ENCODE measurements at regions not wholly inside any gene's neighbourhood (a gene's known extent, or its start where the extent isn't known, plus 50 kb on each side); places are given as distances from the start of the nearest gene placed in this dataset.

DNA sequence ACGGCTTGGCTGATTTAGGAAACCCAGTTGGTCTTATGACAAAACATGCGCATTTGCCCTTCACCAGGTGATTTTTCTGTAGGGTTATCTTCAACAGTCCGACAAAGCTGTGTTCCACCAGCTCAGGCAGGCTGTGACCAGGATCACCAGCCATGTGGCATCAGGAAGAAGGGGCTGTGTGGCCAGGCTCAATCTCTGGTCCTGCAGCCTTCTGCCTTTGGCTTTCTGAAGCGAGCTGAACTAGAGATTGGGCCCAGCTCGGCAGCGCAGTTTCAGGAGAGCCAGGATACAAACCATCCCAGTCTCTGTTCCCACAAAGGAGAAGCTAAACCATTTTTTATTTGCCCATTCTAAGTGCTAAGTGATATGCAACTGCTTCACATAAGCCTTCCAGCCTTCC, 282.3 kb downstream of the SOX11 start:
- TF ChIP-seq, protein P1, sequence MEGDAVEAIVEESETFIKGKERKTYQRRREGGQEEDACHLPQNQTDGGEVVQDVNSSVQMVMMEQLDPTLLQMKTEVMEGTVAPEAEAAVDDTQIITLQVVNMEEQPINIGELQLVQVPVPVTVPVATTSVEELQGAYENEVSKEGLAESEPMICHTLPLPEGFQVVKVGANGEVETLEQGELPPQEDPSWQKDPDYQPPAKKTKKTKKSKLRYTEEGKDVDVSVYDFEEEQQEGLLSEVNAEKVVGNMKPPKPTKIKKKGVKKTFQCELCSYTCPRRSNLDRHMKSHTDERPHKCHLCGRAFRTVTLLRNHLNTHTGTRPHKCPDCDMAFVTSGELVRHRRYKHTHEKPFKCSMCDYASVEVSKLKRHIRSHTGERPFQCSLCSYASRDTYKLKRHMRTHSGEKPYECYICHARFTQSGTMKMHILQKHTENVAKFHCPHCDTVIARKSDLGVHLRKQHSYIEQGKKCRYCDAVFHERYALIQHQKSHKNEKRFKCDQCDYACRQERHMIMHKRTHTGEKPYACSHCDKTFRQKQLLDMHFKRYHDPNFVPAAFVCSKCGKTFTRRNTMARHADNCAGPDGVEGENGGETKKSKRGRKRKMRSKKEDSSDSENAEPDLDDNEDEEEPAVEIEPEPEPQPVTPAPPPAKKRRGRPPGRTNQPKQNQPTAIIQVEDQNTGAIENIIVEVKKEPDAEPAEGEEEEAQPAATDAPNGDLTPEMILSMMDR (IDR thresholded peaks at IDR 0.05) = no peak
- no peak for TF ChIP-seq ZFX (IDR thresholded peaks at IDR 0.05; ENCODE audit: borderline replicate concordance)

Data from 22Rv1 (cell line).